ENCODE measurements at regions not wholly inside any gene's neighbourhood (a gene's known extent, or its start where the extent isn't known, plus 50 kb on each side); places are given as distances from the start of the nearest gene placed in this dataset.

DNA sequence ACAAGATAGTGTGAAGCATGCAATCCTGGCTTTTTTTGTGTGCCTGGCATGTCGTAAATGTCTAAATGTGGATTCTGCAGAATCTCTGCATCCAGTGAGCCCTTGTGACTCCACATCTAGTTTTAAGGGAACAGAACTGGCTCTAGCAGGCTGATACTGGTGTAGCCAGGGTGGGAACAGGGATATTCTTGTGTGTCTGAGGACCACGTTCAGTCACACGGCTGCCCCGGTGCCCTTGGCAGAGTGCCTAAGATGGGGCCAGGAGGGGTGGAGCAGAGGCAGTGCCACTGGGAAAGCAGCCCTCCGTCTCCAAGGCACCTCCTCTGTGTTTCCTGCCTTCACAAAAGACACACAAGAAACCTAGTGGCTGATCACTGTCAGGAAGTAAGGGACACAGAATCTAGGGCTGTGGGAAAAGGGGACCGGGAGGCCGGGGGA, 91.5 kb upstream of the PARD3B start (continued):
- no peak for TF ChIP-seq ZFHX2 (tag by site-specific recombination; conservative IDR thresholded peaks at IDR 0.05)
- TF ChIP-seq ZNF132 (tag by site-specific recombination; IDR thresholded peaks at IDR 0.05; ENCODE audit: borderline replicate concordance) = no peak

DNA sequence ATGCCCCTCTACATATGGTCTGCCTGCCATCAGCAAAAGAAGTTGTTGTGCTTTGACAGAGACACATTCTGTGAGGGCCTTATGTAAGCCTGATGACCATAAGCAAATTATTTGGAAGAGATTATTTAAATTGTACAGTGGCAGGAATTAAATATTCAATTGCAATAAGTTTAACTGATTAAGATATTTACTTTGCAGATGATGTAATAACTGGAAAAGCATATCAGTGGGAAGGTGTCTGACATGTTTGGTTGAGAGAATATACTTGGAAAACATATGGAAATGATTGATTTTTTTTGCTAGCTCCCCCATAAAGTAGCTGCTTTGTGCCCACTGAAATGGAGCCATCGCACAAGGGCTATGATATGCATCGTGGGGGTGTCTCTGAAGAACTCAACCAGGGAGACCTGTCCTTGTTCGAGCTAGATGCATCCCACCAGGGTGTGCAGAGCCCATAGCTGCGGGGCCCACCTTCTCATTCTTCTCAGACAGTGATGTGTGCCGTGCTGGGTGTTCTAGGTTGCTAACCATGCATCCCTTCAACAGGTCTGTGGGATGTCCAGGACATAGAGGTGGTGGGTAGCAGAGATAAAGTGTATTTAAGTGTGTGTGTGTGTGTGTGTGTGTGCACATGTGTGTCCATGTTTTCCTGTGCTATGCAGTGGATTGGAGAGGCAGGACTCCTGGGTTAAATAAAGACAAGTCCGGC, 90.4 kb upstream of the PARD3B start:
- ChIA-PET CTCF (no interaction called here), POLR2A (no interaction called here)
- Histone ChIP-seq H3K27ac (ENCODE audit: extremely low read depth, low read depth, low read length) (no peak overlapping the region), H3K4me3 (ENCODE audit: low read depth, low read length) (no peak overlapping the region), H3K36me3 (ENCODE audit: control insufficient read depth in 2 of 2, insufficient read depth in 1 of 2, low read length in 2 of 2) (no peaks in the 10 kb centered on the region), H3K4me1 (ENCODE audit: control insufficient read depth, insufficient read depth, low read length) (peaks cover 11% of the 10 kb centered on the region; the same call in 1 of the 2 replicates), H3K9me3 (ENCODE audit: control insufficient read depth, insufficient read depth, low read depth, low read length) (no peaks in the 10 kb centered on the region)
- TF ChIP-seq, protein P1, sequence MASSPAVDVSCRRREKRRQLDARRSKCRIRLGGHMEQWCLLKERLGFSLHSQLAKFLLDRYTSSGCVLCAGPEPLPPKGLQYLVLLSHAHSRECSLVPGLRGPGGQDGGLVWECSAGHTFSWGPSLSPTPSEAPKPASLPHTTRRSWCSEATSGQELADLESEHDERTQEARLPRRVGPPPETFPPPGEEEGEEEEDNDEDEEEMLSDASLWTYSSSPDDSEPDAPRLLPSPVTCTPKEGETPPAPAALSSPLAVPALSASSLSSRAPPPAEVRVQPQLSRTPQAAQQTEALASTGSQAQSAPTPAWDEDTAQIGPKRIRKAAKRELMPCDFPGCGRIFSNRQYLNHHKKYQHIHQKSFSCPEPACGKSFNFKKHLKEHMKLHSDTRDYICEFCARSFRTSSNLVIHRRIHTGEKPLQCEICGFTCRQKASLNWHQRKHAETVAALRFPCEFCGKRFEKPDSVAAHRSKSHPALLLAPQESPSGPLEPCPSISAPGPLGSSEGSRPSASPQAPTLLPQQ (tag by site-specific recombination; IDR thresholded peaks at IDR 0.05) = peak; percentile 70
- TF ChIP-seq, protein P2, sequence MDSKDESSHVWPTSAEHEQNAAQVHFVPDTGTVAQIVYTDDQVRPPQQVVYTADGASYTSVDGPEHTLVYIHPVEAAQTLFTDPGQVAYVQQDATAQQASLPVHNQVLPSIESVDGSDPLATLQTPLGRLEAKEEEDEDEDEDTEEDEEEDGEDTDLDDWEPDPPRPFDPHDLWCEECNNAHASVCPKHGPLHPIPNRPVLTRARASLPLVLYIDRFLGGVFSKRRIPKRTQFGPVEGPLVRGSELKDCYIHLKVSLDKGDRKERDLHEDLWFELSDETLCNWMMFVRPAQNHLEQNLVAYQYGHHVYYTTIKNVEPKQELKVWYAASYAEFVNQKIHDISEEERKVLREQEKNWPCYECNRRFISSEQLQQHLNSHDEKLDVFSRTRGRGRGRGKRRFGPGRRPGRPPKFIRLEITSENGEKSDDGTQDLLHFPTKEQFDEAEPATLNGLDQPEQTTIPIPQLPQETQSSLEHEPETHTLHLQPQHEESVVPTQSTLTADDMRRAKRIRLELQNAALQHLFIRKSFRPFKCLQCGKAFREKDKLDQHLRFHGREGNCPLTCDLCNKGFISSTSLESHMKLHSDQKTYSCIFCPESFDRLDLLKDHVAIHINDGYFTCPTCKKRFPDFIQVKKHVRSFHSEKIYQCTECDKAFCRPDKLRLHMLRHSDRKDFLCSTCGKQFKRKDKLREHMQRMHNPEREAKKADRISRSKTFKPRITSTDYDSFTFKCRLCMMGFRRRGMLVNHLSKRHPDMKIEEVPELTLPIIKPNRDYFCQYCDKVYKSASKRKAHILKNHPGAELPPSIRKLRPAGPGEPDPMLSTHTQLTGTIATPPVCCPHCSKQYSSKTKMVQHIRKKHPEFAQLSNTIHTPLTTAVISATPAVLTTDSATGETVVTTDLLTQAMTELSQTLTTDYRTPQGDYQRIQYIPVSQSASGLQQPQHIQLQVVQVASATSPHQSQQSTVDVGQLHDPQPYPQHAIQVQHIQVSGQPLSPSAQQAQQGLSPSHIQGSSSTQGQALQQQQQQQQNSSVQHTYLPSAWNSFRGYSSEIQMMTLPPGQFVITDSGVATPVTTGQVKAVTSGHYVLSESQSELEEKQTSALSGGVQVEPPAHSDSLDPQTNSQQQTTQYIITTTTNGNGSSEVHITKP (tag by site-specific recombination; IDR thresholded peaks at IDR 0.05) = peak; percentile 23; the same call in 1 of the 2 replicates
- TF ChIP-seq ZFP69B (tag by site-specific recombination; IDR thresholded peaks at IDR 0.05) (peak; percentile 55; the same call in 1 of the 2 replicates), ZNF555 (tag by site-specific recombination; conservative IDR thresholded peaks at IDR 0.05) (no peak), ZSCAN23 (tag by site-specific recombination; IDR thresholded peaks at IDR 0.05) (no peak), ZNF157 (tag by site-specific recombination; IDR thresholded peaks at IDR 0.05) (no peak), ZNF76 (tag by site-specific recombination; IDR thresholded peaks at IDR 0.05; ENCODE audit: borderline replicate concordance, low read depth) (no peak)
- TF ChIP-seq, protein P3, sequence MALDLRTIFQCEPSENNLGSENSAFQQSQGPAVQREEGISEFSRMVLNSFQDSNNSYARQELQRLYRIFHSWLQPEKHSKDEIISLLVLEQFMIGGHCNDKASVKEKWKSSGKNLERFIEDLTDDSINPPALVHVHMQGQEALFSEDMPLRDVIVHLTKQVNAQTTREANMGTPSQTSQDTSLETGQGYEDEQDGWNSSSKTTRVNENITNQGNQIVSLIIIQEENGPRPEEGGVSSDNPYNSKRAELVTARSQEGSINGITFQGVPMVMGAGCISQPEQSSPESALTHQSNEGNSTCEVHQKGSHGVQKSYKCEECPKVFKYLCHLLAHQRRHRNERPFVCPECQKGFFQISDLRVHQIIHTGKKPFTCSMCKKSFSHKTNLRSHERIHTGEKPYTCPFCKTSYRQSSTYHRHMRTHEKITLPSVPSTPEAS (tag by site-specific recombination; IDR thresholded peaks at IDR 0.05) = peak; percentile 54; the same call in 1 of the 2 replicates
- TF ChIP-seq, protein P4, sequence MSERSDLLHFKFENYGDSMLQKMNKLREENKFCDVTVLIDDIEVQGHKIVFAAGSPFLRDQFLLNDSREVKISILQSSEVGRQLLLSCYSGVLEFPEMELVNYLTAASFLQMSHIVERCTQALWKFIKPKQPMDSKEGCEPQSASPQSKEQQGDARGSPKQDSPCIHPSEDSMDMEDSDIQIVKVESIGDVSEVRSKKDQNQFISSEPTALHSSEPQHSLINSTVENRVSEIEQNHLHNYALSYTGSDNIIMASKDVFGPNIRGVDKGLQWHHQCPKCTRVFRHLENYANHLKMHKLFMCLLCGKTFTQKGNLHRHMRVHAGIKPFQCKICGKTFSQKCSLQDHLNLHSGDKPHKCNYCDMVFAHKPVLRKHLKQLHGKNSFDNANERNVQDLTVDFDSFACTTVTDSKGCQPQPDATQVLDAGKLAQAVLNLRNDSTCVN (tag by site-specific recombination; optimal IDR thresholded peaks at IDR 0.05) = no peak
- TF ChIP-seq, protein P5, sequence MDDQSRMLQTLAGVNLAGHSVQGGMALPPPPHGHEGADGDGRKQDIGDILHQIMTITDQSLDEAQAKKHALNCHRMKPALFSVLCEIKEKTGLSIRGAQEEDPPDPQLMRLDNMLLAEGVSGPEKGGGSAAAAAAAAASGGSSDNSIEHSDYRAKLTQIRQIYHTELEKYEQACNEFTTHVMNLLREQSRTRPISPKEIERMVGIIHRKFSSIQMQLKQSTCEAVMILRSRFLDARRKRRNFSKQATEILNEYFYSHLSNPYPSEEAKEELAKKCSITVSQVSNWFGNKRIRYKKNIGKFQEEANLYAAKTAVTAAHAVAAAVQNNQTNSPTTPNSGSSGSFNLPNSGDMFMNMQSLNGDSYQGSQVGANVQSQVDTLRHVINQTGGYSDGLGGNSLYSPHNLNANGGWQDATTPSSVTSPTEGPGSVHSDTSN (CRISPR knock-in tag; IDR thresholded peaks at IDR 0.05) = no peak

Measured in HEK293 (cell line).